Thoracic aorta (tissue), 2 donors: ENCODE measurements at regions not wholly inside any gene's neighbourhood (a gene's known extent, or its start where the extent isn't known, plus 50 kb on each side); places are given as distances from the start of the nearest gene placed in this dataset.

Source experiments
- ATAC-seq: fragments of 150-250 bp; one replicate; pipeline ENCODE4 v1.8.0; 2017; ENCODE audit warnings: low read depth; ENCODE audit not compliant: insufficient number of reproducible peaks, low FRiP score
- DNase-seq: peaks from one replicate; pipeline ENCODE4 v3.0.0-alpha.2; 2020; ENCODE audit warnings: low spot score
- H3K27ac ChIP-seq, 2 donors: fragments of 200-600 bp; sonication (generic); 1 replicate in 1 of 2; 2 replicates in 1 of 2; pipeline ENCODE4 v1.5.1; 2016; ENCODE audit warnings: mild to moderate bottlenecking in 2 of 2, moderate library complexity in 2 of 2
- H3K27me3 ChIP-seq: fragments of 200-600 bp; sonication (generic); replicated peaks from 2 replicates; pipeline ENCODE4 v1.6.0; 2016; ENCODE audit warnings: mild to moderate bottlenecking; ENCODE audit not compliant: insufficient read depth
- H3K36me3 ChIP-seq: fragments of 200-600 bp; sonication (generic); one replicate; pipeline ENCODE4 v1.5.1; 2016
- H3K4me1 ChIP-seq, 2 donors: fragments of 200-600 bp; sonication (generic); 1 replicate in 1 of 2; 2 replicates in 1 of 2; pipeline versions ENCODE4 v1.5.1 to v1.6.0; 2016; ENCODE audit warnings: low read depth in 2 of 2, mild to moderate bottlenecking in 1 of 2; ENCODE audit not compliant: control insufficient read depth in 1 of 2
- H3K4me3 ChIP-seq: fragments of 200-600 bp; sonication (generic); 2 replicates; pipeline ENCODE4 v1.5.1; 2016; ENCODE audit warnings: mild to moderate bottlenecking
- H3K9me3 ChIP-seq: fragments of 200-600 bp; sonication (generic); 2 replicates; pipeline ENCODE4 v1.5.1; 2016
- TF ChIP-seq, protein P1 (sequence below): fragments of 200-600 bp; sonication (generic); IDR thresholded peaks from one replicate; pipeline ENCODE4 v1.5.1; 2019; ENCODE audit warnings: antibody characterized with exemption

DNA sequence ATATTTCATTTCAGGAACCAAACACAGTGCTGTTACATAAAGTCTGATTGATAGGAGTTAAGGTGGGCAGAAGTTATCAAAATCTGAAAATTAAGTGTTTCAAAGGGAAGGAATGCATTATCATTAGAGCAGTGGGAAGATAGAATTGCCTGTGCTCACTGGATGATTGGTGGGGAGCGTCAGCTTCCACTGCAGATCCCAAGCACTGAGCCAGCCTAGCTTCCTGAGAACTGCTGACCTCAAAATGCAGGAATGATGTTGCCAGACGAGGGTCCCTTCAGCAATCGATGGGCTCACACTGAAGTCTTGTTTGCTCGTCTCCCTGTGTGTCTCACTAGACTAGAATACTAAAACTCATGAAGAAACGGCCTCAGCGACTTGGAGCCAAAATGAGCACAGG is 110.0 kb upstream of the PHACTR1 start:
- ATAC-seq, result no peak
- Histone ChIP-seq H3K4me1 (peaks cover 18 to 36% of the 10 kb centered on the region in 2 donors), H3K27ac (no peak overlapping the region), H3K27me3 (no peaks in the 10 kb centered on the region), H3K36me3 (no peaks in the 10 kb centered on the region), H3K4me3 (no peak overlapping the region), H3K9me3 (no peaks in the 10 kb centered on the region)
- TF ChIP-seq, protein P1, sequence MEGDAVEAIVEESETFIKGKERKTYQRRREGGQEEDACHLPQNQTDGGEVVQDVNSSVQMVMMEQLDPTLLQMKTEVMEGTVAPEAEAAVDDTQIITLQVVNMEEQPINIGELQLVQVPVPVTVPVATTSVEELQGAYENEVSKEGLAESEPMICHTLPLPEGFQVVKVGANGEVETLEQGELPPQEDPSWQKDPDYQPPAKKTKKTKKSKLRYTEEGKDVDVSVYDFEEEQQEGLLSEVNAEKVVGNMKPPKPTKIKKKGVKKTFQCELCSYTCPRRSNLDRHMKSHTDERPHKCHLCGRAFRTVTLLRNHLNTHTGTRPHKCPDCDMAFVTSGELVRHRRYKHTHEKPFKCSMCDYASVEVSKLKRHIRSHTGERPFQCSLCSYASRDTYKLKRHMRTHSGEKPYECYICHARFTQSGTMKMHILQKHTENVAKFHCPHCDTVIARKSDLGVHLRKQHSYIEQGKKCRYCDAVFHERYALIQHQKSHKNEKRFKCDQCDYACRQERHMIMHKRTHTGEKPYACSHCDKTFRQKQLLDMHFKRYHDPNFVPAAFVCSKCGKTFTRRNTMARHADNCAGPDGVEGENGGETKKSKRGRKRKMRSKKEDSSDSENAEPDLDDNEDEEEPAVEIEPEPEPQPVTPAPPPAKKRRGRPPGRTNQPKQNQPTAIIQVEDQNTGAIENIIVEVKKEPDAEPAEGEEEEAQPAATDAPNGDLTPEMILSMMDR, result no peak
- DNase-seq, result no peak

DNA sequence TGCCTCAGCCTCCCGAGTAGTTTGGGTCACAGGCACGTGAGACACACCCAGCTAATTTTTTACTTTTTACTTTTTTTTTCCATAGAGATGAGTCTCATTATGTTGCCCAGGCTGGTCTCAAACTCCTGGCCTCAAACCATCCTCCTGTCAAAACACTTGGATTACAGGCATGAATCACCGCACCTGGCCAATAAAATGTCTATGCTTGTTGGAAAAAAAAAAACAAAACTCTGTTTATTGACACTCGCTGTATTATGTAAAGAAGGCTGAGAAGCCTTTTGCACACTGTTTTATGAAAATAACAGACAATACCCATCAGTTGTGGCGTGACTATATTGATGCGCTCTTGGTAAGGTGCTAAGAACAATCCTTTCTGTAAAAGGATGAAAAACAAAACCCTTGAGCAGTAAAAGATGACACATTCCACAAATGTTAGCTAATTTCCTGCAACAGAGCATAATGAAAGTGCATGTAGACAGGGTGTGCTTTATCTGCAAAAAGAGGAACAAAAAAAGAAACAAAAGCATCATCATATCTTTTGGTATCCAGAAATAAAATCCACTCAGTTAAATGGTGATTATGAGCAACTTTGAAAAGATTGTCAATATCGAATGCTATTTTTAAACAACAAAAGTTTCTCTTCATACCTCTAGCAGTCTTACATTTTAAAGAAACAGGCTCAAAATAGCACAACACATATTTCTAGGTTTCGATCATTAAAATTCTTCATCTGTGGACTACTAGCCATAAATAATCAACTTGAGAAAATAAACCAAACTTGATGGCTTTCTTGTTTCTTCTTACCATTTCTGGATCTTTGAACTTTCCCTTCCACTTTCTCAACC is 108.3 kb upstream of the PHACTR1 start:
- Histone ChIP-seq H3K4me1 (peaks cover 7 to 25% of the 10 kb centered on the region in 2 donors), H3K27ac (no peak overlapping the region), H3K4me3 (peak overlapping the region; percentile 38), H3K36me3 (no peaks in the 10 kb centered on the region), H3K27me3 (no peaks in the 10 kb centered on the region), H3K9me3 (no peaks in the 10 kb centered on the region)
- TF ChIP-seq, protein P1, result no peak
- DNase-seq, result no peak
- no peak for ATAC-seq

DNA sequence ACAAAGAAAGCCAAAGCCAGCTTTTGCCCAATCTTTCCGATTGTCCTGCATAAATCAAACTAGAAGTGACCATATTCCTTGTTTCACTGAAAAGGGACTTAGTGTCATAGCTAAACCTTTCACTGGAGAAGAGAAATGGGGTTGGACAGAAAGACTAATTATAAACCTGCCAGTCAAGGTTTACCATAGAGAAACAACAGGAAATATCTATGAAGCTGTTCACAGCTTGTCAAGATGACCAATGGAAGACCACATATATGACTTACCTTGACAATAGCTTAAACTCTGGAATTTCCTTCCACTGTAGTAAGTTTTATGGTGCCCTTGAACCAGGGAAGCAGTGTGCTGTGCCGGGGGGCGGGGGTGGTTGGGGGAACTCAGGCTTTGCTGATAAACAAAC is 107.7 kb upstream of the PHACTR1 start:
- no peaks in the 10 kb centered on the region for H3K27me3 ChIP-seq
- TF ChIP-seq, protein P1, result no peak
- no peaks in the 10 kb centered on the region for H3K9me3 ChIP-seq
- no peak overlapping the region for H3K4me3 ChIP-seq
- no peaks in the 10 kb centered on the region for H3K36me3 ChIP-seq
- ATAC-seq (no peak), DNase-seq (no peak)
- no peak overlapping the region for H3K27ac ChIP-seq
- H3K4me1 ChIP-seq, result peaks cover 7 to 30% of the 10 kb centered on the region in 2 donors

DNA sequence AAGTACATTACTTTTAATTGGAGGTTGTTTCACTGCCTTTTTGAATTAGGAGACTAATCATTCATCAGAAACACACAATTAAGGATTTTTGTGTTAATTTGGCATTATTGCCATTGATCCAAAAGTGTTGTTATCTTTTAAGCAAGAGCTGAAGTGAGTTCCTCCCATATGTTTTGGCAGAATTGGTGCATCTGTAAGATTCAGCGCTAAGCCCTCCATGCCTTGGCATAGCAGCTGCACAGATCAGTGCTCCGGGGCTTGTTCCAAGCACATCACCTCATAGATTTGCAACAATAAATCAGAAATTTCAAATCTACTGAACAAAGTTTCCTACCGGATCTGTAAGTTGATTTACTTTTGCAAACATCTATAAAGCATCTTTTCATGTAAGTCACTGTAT is 106.8 kb upstream of the PHACTR1 start:
- DNase-seq (no peak), ATAC-seq (no peak)
- H3K36me3 ChIP-seq, result no peaks in the 10 kb centered on the region
- TF ChIP-seq, protein P1, result no peak
- H3K4me1 ChIP-seq, result peaks cover 7 to 35% of the 10 kb centered on the region in 2 donors
- no peak overlapping the region for H3K27ac ChIP-seq
- no peaks in the 10 kb centered on the region for H3K9me3 ChIP-seq
- H3K4me3 ChIP-seq, result no peak overlapping the region
- no peaks in the 10 kb centered on the region for H3K27me3 ChIP-seq

DNA sequence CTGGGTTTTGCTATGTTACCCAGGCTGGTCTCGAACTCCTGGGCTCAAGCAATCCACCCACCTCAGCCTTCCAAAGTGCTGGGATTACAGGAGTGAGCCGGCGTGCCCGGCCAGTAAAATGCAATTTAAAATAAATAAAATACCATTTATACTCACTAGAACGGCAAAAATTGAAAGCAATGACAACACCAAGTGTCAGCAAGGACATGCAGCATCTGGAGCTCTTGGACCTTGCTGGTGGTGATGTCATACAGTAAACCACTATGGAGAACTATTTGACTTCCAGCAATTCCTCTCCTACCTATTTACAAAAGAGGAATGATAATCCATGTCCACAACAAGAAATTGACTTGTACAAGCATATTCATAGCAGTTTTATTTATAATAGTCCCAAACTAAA is 105.7 kb upstream of the PHACTR1 start:
- no peaks in the 10 kb centered on the region for H3K27me3 ChIP-seq
- TF ChIP-seq, protein P1, result no peak
- no peak overlapping the region for H3K4me3 ChIP-seq
- no peak for ATAC-seq
- no peak overlapping the region for H3K27ac ChIP-seq
- DNase-seq, result no peak
- no peaks in the 10 kb centered on the region for H3K36me3 ChIP-seq
- H3K4me1 ChIP-seq, result peaks cover 7 to 35% of the 10 kb centered on the region in 2 donors
- H3K9me3 ChIP-seq, result no peaks in the 10 kb centered on the region
